Lung (tissue), 11 donors: ENCODE measurements at regions not wholly inside any gene's neighbourhood (a gene's known extent, or its start where the extent isn't known, plus 50 kb on each side); places are given as distances from the start of the nearest gene placed in this dataset.

Experiments used
- ATAC-seq: fragments of 200-7000 bp; cut with Tn5 transposase; one replicate; pipeline ENCODE4 v1.9.1; 2020; ENCODE audit warnings: moderate number of reproducible peaks; ENCODE audit not compliant: insufficient read depth, low FRiP score
- DNase-seq, 3 donors: peaks; one replicate each; pipeline ENCODE4 v3.0.0-alpha.2; 2013 to 2017
- H3K27ac ChIP-seq, 2 donors: one replicate each; pipeline ENCODE4 v1.5.1; 2013; ENCODE audit warnings: mild to moderate bottlenecking in 2 of 2, moderate library complexity in 2 of 2, control low read depth in 1 of 2, inconsistent platforms in 1 of 2, low read depth in 1 of 2, low read length in 1 of 2
- H3K27me3 ChIP-seq, 3 donors: one replicate each; pipeline ENCODE4 v1.5.1; 2013; ENCODE audit warnings: low read length in 2 of 3; ENCODE audit not compliant: control insufficient read depth in 3 of 3, insufficient read depth in 3 of 3
- H3K36me3 ChIP-seq, 4 donors: one replicate each; pipeline ENCODE4 v1.5.1; 2013; ENCODE audit warnings: low read length in 4 of 4, mild to moderate bottlenecking in 1 of 4, moderate library complexity in 1 of 4; ENCODE audit not compliant: control insufficient read depth in 4 of 4, insufficient read depth in 4 of 4
- H3K4me1 ChIP-seq, 5 donors: one replicate each; pipeline ENCODE4 v1.5.1; 2013; ENCODE audit warnings: low read length in 5 of 5, mild to moderate bottlenecking in 2 of 5, moderate library complexity in 1 of 5; ENCODE audit not compliant: control insufficient read depth in 5 of 5, insufficient read depth in 5 of 5
- H3K4me3 ChIP-seq: one replicate; pipeline ENCODE4 v1.5.1; 2013; ENCODE audit warnings: mild to moderate bottlenecking, control low read depth, moderate library complexity
- H3K9ac ChIP-seq, 2 donors: one replicate each; pipeline ENCODE4 v1.5.1; 2013; ENCODE audit warnings: low read length in 2 of 2, control low read depth in 1 of 2; ENCODE audit not compliant: insufficient read depth in 1 of 2
- H3K9me3 ChIP-seq, 4 donors: one replicate each; pipeline ENCODE4 v1.5.1; 2013; ENCODE audit warnings: low read length in 3 of 4, mild to moderate bottlenecking in 1 of 4, moderate library complexity in 1 of 4; ENCODE audit not compliant: control insufficient read depth in 4 of 4, insufficient read depth in 3 of 4
- WGBS, 2 donors: extraction: QIAGEN DNeasy Blood & Tissue Kit; methylation state at CpG; one replicate each; pipeline ENCODE4 v1.1.7; 2013; 5-methylcytosine and 5-hydroxymethylcytosine counted together
- TF ChIP-seq, protein P1 (sequence below): IDR thresholded peaks from 2 replicates; pipeline ENCODE4 v1.5.1; 2012; ENCODE audit warnings: mild to moderate bottlenecking; ENCODE audit errors: control extremely low read depth, extremely low read depth
- donor health status: control.
- donor health status: control.
- donor health status: Bipolar disorder and iron deficiency.
- donor health status: healthy.
- donor health status: DM: yes; HTN: yes; CAD: no.

GRCh38 chr10:30154561-30154960 is 95.2 kb upstream of the JCAD start:
- ATAC-seq (no peak), DNase-seq (no peak)
- no peak overlapping the region for H3K4me3 ChIP-seq
- no peaks in the 10 kb centered on the region for H3K4me1 ChIP-seq
- H3K9me3 ChIP-seq = peaks cover 0 to 6% (median 0%) of the 10 kb centered on the region in 4 donors
- WGBS, 2 donors = 7 to 57% methylated on average over 1 of the region's 1 CpG
- no peak overlapping the region for H3K27ac ChIP-seq
- H3K27me3 ChIP-seq = no peaks in the 10 kb centered on the region
- no peaks in the 10 kb centered on the region for H3K36me3 ChIP-seq
- H3K9ac ChIP-seq = no peak overlapping the region
- TF ChIP-seq, protein P1, sequence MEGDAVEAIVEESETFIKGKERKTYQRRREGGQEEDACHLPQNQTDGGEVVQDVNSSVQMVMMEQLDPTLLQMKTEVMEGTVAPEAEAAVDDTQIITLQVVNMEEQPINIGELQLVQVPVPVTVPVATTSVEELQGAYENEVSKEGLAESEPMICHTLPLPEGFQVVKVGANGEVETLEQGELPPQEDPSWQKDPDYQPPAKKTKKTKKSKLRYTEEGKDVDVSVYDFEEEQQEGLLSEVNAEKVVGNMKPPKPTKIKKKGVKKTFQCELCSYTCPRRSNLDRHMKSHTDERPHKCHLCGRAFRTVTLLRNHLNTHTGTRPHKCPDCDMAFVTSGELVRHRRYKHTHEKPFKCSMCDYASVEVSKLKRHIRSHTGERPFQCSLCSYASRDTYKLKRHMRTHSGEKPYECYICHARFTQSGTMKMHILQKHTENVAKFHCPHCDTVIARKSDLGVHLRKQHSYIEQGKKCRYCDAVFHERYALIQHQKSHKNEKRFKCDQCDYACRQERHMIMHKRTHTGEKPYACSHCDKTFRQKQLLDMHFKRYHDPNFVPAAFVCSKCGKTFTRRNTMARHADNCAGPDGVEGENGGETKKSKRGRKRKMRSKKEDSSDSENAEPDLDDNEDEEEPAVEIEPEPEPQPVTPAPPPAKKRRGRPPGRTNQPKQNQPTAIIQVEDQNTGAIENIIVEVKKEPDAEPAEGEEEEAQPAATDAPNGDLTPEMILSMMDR = no peak

DNA sequence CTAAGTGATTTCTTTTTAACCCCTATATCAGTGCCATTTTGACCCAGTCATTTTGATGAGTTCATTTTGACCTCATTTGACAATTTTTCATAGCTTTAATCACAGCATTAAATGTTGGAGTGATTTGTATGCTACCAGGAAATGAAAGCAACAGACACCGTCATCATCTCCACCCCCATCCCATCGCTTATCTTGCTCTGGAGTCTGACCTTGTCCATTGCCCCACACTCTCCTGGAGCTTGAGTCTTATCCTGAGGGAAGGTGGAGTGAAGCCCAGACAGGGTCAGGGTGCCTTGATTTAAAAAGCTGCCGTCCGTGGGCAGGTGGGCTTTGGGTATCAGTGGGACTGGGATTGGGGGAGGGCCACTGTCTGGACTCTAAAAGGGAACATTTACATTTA is 94.7 kb upstream of the JCAD start:
- Histone ChIP-seq H3K9me3 (peaks cover 0 to 6% (median 0%) of the 10 kb centered on the region in 4 donors), H3K27me3 (no peaks in the 10 kb centered on the region), H3K36me3 (no peaks in the 10 kb centered on the region), H3K4me3 (no peak overlapping the region), H3K27ac (no peak overlapping the region), H3K4me1 (no peaks in the 10 kb centered on the region), H3K9ac (no peak overlapping the region)
- TF ChIP-seq, protein P1 = no peak
- DNase-seq = no peak
- 87 to 98% methylated on average over 4 of the region's 4 CpGs for WGBS, 2 donors
- no peak for ATAC-seq

DNA sequence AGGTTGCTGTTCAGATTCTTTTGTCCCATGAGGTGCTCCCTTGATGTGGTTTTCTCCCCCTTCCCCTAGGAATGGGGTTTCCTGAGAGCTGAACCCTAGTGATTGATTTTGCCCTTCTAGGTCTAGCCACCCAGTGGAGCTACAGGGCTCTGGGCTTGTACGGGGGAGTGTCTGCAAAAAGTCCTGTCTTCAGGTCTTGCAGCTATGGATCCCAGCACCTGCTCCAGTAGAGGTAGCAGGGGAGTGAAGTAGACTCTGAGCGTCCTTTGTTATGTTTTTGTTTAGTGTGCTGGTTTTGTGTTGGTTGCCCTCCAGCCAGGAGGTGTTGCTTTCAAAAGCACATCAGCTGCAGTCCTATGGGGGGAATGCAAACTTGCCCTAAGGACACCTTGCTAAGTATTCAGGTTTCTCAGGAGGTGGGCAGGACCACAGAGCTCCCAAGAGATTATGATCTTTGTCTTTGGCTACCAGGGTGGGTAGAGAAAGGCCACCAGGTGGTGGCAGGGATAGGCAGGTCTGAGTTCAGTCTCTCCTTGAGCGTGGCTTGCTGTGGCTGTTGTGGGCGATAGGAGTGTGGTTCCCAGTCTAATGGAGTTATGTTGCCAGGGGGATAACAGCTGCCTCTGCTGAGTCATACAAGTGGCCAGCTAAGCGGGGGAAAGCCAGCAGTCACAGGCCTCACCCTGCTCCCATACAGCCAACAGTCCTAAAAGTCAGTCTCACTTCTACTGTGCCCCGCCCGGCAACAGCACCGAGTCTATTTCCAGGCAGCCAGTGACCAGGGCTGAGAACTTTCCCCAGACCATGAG is 92.4 kb upstream of the JCAD start:
- no peak for DNase-seq
- H3K4me1 ChIP-seq = no peaks in the 10 kb centered on the region
- WGBS, 2 donors = 73 to 76% methylated on average over 8 of the region's 8 CpGs
- no peaks in the 10 kb centered on the region for H3K27me3 ChIP-seq
- TF ChIP-seq, protein P1 = no peak
- H3K9ac ChIP-seq = no peak overlapping the region
- no peaks in the 10 kb centered on the region for H3K36me3 ChIP-seq
- ATAC-seq = no peak
- H3K9me3 ChIP-seq = peaks cover 0 to 6% (median 0%) of the 10 kb centered on the region in 4 donors
- no peak overlapping the region for H3K27ac ChIP-seq
- H3K4me3 ChIP-seq = no peak overlapping the region
